Activated CD8-positive, alpha-beta memory T cell treated with anti-CD3 and anti-CD28 coated beads for 48 hours (primary cell): ENCODE measurements at regions not wholly inside any gene's neighbourhood (a gene's known extent, or its start where the extent isn't known, plus 50 kb on each side); places are given as distances from the start of the nearest gene placed in this dataset.
"Not testable (repeated sequence)": the region's sequence is repeated elsewhere in the genome, so short reads cannot be mapped to it uniquely, and the experiment has no call there.

Experiments used
- DNase-seq, 3 experiments: peaks; one replicate each; pipeline ENCODE4 v3.0.0-alpha.2; 2020; ENCODE audit warnings: low read depth in 2 of 3, low spot score in 2 of 3

DNA sequence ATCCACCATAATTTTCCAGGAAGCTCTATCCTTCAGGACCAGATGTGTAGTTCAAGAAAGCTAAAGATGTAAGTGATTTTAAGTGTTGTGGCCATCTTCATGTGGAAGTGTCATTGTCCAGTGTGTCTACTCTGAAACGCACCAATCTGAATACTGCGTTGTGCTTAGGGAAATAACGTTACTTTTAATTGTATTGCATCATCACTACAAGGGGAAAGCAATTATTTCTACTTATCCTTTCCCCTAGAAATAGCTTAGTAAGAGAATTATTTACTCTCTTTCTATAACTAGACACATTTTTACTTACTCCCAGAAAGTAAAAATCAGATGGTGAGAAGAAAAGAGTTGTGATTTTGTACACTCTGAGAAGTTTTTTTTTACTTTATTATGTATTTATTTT lies 102.4 kb upstream of the DLGAP1 start:
- DNase-seq = no peak

DNA sequence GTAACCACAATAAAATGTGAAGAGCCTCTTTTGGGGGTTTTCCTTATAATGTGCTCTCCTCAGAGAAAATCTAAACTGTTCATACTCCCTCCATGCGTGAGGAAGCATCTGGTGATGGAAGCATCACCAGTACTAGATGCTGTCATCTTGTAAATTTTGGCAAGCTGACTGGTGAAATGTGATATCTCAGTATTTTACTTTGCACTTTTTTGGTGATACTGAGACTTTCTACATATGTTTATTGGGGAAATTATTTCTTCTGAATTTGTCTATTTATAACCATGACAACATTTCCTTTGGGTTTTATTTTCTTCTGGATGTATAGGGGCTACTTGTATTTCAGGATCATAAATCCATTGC lies 95.9 kb upstream of the DLGAP1 start:
- no peak for DNase-seq

DNA sequence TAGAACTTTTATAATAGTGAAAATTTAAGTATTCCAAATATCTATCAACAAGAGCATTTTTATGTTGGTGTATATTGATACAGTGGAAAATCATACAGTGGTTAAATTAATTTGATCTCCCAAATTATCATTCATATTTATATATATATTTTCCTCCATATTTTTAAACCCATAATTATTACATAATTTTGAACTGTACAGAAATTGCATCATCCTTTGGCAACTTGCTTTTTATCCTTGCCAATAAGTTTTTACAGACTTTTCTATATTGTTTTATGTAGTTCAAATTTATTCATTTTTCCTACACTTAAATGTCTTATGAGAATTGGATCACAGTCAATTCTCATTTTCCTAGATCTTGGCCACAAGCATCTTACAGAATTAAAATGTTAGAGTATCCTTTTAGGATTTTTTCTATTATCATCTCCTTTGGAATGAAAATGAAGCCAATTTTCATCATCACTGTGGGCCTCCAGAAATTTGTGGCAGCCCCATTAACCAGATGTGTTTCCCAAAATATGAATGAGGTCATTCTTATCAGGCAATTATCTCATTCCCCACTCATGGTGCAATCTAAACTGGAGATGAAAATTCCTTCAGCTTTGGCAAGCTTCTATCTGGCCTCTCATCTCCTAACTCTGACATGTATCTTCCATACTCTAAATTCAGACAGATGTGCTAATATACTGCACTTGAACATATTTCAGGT lies 94.2 kb upstream of the DLGAP1 start:
- DNase-seq = no peak

DNA sequence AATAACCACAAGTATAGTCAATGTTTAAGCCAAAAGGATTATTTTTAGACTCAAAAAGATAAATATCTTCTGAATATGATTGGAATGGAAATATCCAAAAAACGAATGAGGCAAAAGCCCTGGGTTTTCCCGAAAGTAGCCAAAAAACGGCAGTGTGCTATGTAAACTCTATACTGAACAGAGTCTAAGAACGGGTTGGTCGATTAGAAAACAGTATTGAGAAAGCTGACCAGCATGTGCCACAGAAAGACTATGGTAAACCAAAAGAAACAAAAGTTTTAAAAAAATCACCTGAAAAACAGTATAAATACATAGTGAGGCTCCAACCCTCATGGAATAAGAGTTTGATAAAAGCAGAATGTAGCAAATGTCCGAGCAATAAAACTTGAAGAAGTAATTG lies 92.0 kb upstream of the DLGAP1 start:
- DNase-seq = no peak

DNA sequence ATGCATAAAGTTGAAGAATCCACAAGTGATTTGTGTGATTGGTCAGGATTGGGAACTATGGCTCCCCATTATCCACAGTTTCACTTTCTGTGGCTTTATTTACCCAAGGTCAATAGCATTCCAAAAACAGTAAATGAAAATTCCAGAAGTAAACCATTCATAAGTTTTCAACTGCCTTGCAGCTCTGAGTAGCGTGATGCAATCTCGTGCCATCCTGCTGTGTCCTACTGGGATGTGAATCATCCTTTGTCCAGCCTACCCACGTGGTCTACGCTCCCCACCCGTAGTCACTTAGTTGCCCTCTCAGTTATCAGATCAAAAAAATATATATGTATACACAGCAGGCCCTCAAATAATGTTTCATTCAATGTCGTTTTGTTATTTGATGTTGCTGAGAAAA lies 89.0 kb upstream of the DLGAP1 start:
- DNase-seq = no peak

DNA sequence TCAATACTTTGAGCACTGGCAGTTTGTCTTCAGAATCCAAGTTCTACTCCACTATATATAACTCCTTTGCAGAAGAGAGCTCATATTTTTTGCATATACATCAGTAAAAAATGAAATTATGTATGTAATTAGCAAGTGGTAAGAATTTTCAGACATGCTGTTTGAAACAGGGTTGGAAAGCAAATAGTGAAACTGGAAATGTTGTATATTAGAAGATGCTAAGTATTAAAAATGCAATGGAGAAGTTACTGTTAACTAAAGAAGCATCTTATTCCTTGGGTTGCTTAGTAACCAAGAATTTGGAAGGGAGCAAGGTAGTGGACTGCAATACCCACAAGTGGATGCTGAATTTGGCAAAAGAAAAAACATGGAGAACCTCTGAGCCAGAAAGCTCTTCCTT lies 88.6 kb upstream of the DLGAP1 start:
- DNase-seq = no peak

DNA sequence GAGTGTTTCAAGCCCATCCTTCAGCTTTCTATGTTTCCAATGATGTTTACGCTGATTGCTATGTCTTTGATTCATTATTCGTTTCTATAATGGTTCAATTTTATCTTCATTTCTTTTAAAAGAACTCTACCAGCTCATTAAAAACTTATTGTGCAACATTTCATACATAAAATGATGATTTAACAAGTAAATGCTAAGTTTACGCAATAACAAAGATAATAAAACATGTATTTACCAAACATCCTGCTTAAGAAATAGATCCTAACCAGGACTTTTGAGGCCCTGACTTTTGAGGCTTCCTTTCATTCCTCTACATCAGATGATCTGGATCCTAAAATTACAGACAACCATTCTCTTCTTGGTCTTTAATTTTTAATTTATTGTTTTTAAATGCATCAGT lies 86.5 kb upstream of the DLGAP1 start:
- DNase-seq = no peak

DNA sequence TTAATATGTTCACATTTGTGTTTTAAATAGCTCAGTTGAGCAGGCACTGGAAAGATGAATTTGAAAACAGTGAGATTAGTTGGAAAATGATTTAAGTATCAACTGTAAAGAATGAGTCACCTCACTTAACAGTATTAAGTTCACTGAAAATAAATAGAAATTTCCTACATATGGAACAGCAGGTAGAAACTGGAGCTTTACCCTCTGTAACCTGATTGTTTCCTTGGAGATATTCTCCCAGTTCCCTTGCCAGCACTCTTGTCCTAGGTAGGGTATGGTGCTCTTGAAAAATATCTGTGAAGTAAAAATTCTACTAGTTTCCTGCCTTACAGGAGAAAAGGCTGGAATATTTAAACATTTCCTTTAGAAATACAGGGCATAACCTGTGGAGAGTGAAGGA lies 81.3 kb upstream of the DLGAP1 start:
- DNase-seq = no peak

DNA sequence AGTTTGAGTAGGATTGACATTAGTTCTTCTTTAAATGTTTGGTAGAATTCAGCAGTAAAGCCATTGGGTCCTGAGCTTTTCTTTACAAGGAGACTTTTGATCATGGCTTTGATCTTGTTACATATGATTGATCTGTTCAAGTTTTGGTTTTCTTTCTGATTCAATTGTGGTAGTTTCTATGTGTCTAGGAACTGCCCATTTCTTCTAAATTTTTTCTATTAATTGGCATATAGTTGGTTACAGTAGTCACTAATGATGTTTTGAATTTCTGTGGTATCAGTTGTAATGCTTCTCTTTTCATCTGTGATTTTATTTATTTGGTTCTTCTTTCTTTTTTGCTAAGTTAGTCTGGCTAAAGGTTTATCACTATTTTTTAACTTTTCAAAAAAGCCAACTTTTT lies 73.3 kb upstream of the DLGAP1 start:
- no peak for DNase-seq

DNA sequence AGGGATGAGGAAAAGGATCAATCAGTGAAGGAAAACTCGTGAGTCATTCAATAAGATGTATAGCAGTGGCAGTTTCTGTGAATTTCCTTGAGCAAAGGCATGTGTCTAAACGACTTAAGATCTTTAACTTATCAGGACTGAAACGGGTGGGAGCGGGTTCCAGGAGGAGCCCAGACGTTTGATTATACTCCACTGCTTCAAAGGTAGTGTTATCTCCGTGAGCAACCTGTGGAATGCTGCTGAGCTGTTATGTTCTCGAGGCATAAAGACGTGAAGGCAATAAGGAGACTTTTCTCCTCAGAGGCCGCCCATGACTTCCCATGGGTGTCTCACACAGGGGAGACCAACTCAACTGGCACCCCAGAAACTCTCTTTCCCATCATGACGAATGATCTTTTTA lies 72.7 kb upstream of the DLGAP1 start:
- DNase-seq = not testable (repeated sequence)

DNA sequence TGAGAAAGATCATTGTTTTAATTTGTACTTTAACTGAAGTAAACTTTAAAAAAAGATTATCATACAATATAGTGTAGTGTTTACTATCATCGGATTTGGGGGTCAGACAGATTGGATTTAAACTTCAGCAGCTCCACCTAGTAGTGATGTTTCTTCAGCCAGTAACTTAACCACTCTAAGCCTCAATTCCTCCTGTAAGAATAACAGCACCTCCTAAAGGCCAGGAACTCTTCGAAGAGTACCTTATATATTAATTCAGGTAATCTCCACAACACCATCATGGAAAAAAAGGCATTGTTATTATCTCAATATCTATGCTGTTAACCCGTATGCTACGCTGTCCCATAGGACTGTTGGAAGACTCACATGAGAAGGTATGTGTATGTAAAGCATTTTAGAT lies 69.0 kb upstream of the DLGAP1 start:
- no peak for DNase-seq

DNA sequence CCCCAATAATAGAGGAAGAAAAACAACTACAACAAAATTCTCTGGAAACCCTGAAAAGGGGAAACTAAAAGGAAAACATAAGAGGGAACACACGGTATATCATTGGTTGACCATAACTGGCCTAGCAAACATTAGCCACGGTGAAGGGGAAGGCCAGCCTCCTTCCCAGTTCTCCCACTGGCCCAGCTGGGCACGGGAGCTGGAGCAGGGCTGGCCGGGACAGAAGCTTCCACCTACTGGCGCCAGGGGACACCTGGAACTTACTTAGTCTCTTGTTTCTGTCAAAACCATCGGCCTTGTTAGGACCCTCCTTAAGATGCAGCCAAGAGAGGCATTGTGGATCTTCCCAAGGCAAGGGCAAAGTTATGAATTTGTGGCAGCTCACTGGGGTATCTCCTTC lies 56.1 kb upstream of the DLGAP1 start:
- no peak for DNase-seq

DNA sequence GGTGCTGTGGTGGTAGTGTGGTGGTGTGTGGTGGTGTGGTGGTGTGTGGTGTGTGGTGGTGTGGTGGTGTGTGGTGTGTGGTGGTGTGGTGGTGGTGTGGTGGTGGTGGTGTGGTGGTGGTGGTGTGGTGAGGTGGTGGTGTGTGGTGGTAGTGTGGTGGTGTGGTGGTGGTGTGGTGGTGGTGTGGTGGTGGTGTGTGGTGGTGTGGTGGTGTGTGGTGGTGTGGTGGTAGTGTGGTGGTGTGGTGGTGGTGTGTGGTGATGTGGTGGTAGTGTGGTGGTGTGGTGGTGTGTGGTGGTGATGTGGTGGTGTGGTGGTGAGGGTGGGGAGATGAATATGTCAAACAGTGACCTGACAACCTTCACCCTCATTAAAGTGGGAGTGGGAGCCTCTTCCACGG lies 55.6 kb upstream of the DLGAP1 start:
- DNase-seq = no peak

DNA sequence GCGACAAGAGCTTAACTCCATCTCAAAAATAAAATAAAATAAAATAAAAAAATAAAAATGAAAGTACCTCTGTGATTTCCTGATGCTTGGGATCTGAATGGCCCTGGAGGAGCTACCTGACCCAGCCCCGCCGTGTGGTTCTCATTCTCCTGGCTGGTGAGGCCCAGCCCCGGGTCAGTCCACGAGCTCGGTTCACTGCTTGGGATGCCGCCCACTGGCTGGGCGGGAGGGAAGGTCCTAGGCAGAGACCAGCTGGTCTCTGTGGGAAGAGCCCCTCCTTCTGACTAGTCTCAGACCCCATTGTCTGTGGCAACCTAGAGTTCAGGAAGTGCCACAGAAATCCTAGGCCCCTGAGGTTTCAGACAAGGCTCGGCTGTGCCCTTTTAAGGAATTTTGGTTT lies 55.1 kb upstream of the DLGAP1 start:
- DNase-seq = no peak
